HFFc6 (cell line): ENCODE measurements at regions not wholly inside any gene's neighbourhood (a gene's known extent, or its start where the extent isn't known, plus 50 kb on each side); places are given as distances from the start of the nearest gene placed in this dataset.
"Not testable (repeated sequence)": the region's sequence is repeated elsewhere in the genome, so short reads cannot be mapped to it uniquely, and the experiment has no call there.

Experiments
- DNase-seq: peaks from one replicate; pipeline ENCODE4 v3.0.0-alpha.2; 2018
- H3K27ac Mint-ChIP-seq: 2 replicates; pipeline ENCODE4 v1.8.0; 2020; ENCODE audit warnings: mild to moderate bottlenecking, mixed read lengths
- H3K27me3 Mint-ChIP-seq: 2 replicates; pipeline ENCODE4 v1.8.0; 2021; ENCODE audit warnings: mild to moderate bottlenecking, moderate library complexity, mixed read lengths; ENCODE audit not compliant: insufficient read depth
- H3K36me3 Mint-ChIP-seq: 2 replicates; pipeline ENCODE4 v1.8.0; 2021; ENCODE audit warnings: low read depth, mixed read lengths
- H3K4me1 Mint-ChIP-seq: 2 replicates; pipeline ENCODE4 v1.8.0; 2020; ENCODE audit warnings: low read depth, mixed read lengths
- H3K4me3 Mint-ChIP-seq: 2 replicates; pipeline ENCODE4 v1.8.0; 2020; ENCODE audit warnings: mild to moderate bottlenecking, moderate library complexity, mixed read lengths
- H3K9me3 Mint-ChIP-seq: 2 replicates; pipeline ENCODE4 v1.8.0; 2020; ENCODE audit warnings: mild to moderate bottlenecking, mixed read lengths
- TF ChIP-seq, protein P1 (sequence below): fragments of 200-600 bp; sonication (generic); IDR thresholded peaks from 2 replicates; pipeline ENCODE4 v1.5.0; 2021; ENCODE audit warnings: antibody characterized with exemption, mild to moderate bottlenecking

DNA sequence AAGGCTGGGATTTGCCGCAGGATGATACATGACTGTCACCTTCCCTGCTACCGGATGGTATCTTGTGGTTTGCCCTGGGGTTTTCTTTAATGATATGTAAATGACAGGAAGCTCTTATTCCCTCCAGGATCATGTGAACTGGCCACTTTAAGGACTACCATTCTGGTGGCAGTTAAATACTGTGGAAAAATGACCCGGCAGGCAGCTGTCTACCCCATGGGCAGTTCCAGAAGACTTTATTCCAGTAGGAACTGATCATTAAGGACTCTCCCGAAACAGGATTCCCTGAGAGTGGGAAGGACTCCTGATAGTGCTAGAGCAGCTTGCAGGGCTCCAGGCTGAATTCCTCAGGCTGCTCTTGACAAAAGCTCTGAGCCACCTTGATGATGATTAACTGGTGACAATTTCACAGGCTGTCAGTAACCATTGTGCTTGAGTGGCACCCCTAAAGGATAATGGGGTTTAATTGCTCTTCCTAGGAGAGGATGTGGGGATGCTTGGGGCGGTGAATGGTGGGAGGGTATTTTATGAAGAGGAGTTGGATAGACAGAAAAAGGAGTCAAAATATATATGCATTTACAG, 212.0 kb downstream of the CPS1 start:
- H3K27ac Mint-ChIP-seq, result no peak overlapping the region
- H3K9me3 Mint-ChIP-seq, result peaks cover 62% of the 10 kb centered on the region
- no peak overlapping the region for H3K4me3 Mint-ChIP-seq

DNA sequence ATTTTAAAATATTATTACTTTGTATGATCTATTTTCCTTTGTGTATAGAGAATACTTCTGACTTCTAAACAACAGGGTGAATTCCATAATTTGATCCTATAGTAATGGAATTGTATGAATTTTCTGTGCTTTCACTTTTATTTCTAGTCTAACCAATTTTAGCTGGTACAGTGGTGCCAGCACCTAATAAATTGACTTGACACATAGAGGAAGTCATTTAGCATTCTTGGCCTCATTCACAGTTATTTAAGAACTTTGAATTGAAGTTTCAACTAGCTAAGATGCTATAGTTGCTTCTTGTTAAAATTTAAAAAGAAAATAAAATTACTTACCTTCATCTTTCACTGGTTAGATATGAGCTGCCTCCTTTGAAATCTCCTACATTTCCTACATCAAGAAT, 220.4 kb downstream of the CPS1 start:
- H3K9me3 Mint-ChIP-seq, result peaks cover 39% of the 10 kb centered on the region
- no peaks in the 10 kb centered on the region for H3K27me3 Mint-ChIP-seq
- no peaks in the 10 kb centered on the region for H3K36me3 Mint-ChIP-seq
- no peak overlapping the region for H3K4me3 Mint-ChIP-seq
- H3K27ac Mint-ChIP-seq, result no peak overlapping the region
- no peak for DNase-seq
- TF ChIP-seq, protein P1, sequence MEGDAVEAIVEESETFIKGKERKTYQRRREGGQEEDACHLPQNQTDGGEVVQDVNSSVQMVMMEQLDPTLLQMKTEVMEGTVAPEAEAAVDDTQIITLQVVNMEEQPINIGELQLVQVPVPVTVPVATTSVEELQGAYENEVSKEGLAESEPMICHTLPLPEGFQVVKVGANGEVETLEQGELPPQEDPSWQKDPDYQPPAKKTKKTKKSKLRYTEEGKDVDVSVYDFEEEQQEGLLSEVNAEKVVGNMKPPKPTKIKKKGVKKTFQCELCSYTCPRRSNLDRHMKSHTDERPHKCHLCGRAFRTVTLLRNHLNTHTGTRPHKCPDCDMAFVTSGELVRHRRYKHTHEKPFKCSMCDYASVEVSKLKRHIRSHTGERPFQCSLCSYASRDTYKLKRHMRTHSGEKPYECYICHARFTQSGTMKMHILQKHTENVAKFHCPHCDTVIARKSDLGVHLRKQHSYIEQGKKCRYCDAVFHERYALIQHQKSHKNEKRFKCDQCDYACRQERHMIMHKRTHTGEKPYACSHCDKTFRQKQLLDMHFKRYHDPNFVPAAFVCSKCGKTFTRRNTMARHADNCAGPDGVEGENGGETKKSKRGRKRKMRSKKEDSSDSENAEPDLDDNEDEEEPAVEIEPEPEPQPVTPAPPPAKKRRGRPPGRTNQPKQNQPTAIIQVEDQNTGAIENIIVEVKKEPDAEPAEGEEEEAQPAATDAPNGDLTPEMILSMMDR, result no peak
- no peaks in the 10 kb centered on the region for H3K4me1 Mint-ChIP-seq

More for the DNA sequence above, 212.0 kb downstream of the CPS1 start:
- Mint-ChIP-seq H3K27me3 (no peaks in the 10 kb centered on the region), H3K4me1 (no peaks in the 10 kb centered on the region), H3K36me3 (no peaks in the 10 kb centered on the region)
- DNase-seq, result no peak
- TF ChIP-seq, protein P1, result no peak

DNA sequence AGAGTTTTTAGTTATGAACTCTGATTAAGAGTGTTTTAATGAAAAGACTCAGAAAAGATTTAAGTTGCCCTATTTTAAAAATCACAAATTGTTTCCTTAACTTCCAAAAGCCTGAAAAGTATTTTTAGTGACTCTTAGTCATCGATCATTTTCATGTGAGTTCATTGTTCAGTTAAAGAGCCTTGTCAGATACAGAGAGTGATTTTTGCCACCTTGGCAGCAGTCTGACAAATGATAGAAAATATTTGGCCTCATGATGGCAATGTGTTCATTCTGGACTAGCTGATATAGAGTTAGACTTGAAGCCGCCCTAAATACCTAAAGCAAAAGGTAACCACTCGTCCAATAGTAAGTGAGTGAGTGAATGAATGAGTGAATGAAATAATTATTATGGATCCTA, 225.8 kb downstream of the CPS1 start:
- DNase-seq, result no peak
- TF ChIP-seq, protein P1, result no peak
- Mint-ChIP-seq H3K36me3 (no peaks in the 10 kb centered on the region), H3K9me3 (peaks cover 28% of the 10 kb centered on the region), H3K27me3 (no peaks in the 10 kb centered on the region; the same call in 1 of the 2 replicates), H3K4me3 (no peak overlapping the region), H3K27ac (no peak overlapping the region), H3K4me1 (no peaks in the 10 kb centered on the region)

DNA sequence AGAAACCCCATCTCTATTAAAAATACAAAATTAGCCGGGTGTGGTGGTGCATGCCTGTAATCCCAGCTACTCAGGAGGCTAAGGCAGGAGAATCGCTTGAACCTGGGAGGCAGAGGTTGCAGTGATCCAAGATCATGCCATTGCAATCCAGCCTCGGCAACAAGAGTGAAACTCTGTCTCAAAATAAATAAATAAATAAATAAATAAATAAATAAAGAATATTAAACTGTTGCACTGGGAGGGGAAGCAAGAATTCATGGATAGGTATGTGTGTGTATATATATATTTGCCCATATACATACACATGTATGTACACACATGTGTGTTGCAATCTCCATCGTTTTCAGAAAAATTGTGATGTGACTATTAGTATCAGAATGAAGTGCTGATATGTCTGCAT, 231.4 kb downstream of the CPS1 start:
- not testable (repeated sequence) for H3K36me3 Mint-ChIP-seq, H3K27ac Mint-ChIP-seq, DNase-seq, H3K4me3 Mint-ChIP-seq, H3K27me3 Mint-ChIP-seq, H3K4me1 Mint-ChIP-seq
- H3K9me3 Mint-ChIP-seq, result peaks cover 14% of the 10 kb centered on the region

DNA sequence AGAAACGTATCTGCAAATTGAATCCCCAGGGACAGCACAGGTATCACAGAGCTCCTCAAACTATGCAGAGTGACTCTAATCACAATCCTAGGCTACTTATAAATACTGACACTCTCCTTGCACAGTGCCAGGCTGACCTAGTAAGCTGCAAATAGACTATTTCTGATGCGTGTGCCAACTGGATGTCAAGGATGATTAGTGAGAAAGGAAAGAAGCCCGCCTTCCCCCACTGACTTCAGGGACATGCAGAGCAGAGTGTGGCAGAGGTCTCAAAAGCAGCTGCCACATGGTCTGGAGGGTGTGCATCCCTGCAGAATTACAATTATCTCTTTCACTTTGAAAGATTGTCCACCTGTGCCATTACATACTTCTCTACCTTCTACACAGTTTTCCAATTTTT, 235.6 kb downstream of the CPS1 start:
- no peak overlapping the region for H3K4me3 Mint-ChIP-seq
- H3K27me3 Mint-ChIP-seq, result no peaks in the 10 kb centered on the region
- DNase-seq, result no peak
- H3K36me3 Mint-ChIP-seq, result no peaks in the 10 kb centered on the region
- H3K9me3 Mint-ChIP-seq, result peaks cover 25% of the 10 kb centered on the region
- TF ChIP-seq, protein P1, result no peak
- H3K27ac Mint-ChIP-seq, result no peak overlapping the region
- H3K4me1 Mint-ChIP-seq, result no peaks in the 10 kb centered on the region

DNA sequence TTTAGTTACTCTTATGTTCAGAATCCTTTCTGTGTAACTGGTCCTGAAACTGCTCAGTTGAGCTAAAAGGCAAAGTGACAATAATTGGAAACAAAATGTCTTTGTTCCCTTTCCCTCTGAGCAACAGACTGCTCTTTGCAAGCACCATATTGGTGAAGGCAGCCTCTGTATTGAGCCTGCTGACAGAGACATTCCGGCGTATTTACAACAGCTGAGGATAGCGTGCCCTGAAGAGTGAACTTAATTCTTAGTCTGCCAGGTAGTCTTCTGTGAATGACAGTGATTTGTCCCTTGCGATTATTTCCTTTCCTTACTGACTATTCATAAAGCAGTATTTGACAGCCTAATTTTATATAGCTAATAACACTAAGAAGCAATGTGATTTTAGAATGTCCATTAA, 239.1 kb downstream of the CPS1 start:
- Mint-ChIP-seq H3K4me1 (no peaks in the 10 kb centered on the region), H3K27ac (no peak overlapping the region), H3K27me3 (no peaks in the 10 kb centered on the region), H3K9me3 (peaks cover 30% of the 10 kb centered on the region), H3K4me3 (no peak overlapping the region), H3K36me3 (no peaks in the 10 kb centered on the region)
- TF ChIP-seq, protein P1, result no peak
- DNase-seq, result no peak
